Cardiac muscle cell (in vitro differentiated cells and primary cell): ENCODE measurements at regions not wholly inside any gene's neighbourhood (a gene's known extent, or its start where the extent isn't known, plus 50 kb on each side); places are given as distances from the start of the nearest gene placed in this dataset.

Experiments
- DNase-seq, 2 donors: peaks; one replicate each; pipeline versions ENCODE4 v3.0.0 to v3.0.0-alpha.2; 2010 to 2017; ENCODE audit warnings: low read depth in 1 of 2, low spot score in 1 of 2
- H3K27ac ChIP-seq: fragments of 200-600 bp; sonication (generic); 2 replicates; pipeline ENCODE4 v1.5.1; 2016
- H3K27me3 ChIP-seq: fragments of 200-600 bp; sonication (generic); 2 replicates; pipeline ENCODE4 v1.6.0; 2016; ENCODE audit warnings: control low read depth
- H3K36me3 ChIP-seq: fragments of 200-600 bp; sonication (generic); 2 replicates; pipeline ENCODE4 v1.5.1; 2016; ENCODE audit warnings: control low read depth
- H3K4me1 ChIP-seq: fragments of 200-600 bp; sonication (generic); 2 replicates; pipeline ENCODE4 v1.8.1; 2017; ENCODE audit warnings: low read depth, mild to moderate bottlenecking, mixed run types
- H3K4me3 ChIP-seq: fragments of 200-600 bp; sonication (generic); 2 replicates; pipeline ENCODE4 v1.5.1; 2016; ENCODE audit warnings: mild to moderate bottlenecking
- H3K9me3 ChIP-seq: fragments of 200-600 bp; sonication (generic); 2 replicates; pipeline ENCODE4 v1.5.1; 2017; ENCODE audit warnings: low read depth, mild to moderate bottlenecking, control low read depth
- TF ChIP-seq, protein P1 (sequence below): IDR thresholded peaks from 2 replicates; pipeline ENCODE4 v1.5.1; 2012; ENCODE audit warnings: low read depth, mild to moderate bottlenecking, low read length

DNA sequence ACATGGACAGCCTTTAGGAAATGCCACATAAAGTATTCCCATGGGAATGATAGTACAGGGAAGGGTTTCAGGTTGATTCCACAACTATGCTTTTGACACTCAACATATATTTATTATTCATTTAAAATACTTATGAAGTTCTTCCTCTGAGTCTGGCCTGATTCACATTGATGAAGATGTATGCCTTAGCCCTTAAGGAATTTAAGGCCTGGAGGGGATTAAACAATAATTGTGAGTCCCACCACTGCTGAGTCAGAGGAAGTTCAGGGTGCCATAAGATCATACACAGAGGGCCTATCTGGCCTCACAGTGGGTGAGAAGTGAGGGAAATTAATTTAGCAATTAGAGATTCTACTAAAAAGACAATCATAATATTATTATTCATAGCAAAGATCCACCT, 161.1 kb upstream of the SNX19 start:
- Histone ChIP-seq H3K9me3 (no peaks in the 10 kb centered on the region), H3K36me3 (no peaks in the 10 kb centered on the region), H3K27me3 (no peaks in the 10 kb centered on the region), H3K27ac (no peak overlapping the region), H3K4me1 (no peaks in the 10 kb centered on the region), H3K4me3 (no peak overlapping the region)
- DNase-seq: no peak
- TF ChIP-seq, protein P1, sequence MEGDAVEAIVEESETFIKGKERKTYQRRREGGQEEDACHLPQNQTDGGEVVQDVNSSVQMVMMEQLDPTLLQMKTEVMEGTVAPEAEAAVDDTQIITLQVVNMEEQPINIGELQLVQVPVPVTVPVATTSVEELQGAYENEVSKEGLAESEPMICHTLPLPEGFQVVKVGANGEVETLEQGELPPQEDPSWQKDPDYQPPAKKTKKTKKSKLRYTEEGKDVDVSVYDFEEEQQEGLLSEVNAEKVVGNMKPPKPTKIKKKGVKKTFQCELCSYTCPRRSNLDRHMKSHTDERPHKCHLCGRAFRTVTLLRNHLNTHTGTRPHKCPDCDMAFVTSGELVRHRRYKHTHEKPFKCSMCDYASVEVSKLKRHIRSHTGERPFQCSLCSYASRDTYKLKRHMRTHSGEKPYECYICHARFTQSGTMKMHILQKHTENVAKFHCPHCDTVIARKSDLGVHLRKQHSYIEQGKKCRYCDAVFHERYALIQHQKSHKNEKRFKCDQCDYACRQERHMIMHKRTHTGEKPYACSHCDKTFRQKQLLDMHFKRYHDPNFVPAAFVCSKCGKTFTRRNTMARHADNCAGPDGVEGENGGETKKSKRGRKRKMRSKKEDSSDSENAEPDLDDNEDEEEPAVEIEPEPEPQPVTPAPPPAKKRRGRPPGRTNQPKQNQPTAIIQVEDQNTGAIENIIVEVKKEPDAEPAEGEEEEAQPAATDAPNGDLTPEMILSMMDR: no peak

DNA sequence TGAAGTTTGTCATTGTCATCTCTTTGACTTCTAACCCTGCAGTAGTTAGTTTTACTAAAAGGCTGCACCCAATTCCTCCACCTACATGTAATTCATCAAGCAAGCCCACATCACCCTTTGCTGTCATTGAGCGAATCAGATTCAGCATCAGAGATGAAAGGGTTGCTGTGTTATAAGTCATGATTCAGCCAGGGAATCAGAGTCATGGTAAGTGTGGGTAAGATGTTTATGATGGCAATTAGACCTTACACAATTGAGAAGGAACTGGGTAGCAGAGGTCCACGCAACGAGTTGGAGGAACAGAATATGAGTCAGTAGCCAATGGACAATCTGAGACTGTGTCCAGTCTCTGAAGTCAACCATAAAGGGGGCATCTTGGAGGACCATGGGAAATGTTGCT, 162.8 kb upstream of the SNX19 start:
- Histone ChIP-seq H3K27ac (no peak overlapping the region), H3K27me3 (no peaks in the 10 kb centered on the region), H3K9me3 (no peaks in the 10 kb centered on the region), H3K36me3 (no peaks in the 10 kb centered on the region), H3K4me1 (no peaks in the 10 kb centered on the region), H3K4me3 (no peak overlapping the region)
- TF ChIP-seq, protein P1: no peak
- DNase-seq: no peak

DNA sequence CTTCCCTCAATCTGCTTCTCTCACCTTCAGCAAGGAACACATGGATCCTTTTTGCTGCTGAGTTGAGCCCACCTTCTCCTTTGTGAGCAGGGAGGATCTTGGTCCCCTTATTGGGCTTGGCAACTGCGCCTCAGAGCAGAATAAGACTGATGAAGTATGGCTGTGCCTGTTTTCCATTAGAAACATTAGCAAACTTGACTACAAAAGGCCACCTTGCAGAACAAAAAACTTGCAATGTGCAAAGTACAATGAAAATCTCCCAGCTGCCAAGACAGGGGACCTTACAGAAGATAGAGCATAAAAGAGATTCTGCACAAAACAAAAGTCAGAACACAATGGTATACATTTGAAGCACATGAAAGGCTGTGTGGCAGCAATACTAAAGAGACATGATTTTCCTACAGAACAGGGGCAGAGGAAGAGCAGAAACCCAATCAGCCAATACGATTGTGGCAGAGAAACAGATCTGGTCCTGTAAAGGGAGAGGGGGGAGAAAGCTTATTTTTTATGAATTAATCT, 173.5 kb upstream of the SNX19 start:
- Histone ChIP-seq H3K4me3 (no peak overlapping the region), H3K9me3 (no peaks in the 10 kb centered on the region), H3K27me3 (no peaks in the 10 kb centered on the region), H3K36me3 (no peaks in the 10 kb centered on the region), H3K4me1 (no peaks in the 10 kb centered on the region), H3K27ac (no peak overlapping the region)
- TF ChIP-seq, protein P1: no peak
- no peak for DNase-seq

DNA sequence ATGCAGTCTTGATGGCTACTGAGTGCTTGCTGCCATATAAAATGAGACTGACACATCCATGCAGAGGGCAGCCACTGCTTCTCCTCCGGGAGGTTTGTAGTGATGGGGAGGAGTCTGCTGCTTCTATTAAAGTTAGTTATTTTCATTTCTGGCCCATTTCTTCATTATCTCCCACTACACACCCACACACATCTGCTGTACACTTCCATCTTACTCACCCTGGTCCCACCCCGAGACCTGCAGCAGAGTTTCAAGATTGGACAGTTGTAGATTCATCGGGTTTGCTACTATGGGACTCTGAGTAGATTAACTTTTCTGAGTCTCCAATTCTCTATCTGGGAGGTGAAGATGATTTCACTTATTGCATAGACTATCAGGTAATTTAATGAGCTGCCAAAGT, 176.2 kb upstream of the SNX19 start:
- DNase-seq: no peak
- TF ChIP-seq, protein P1: no peak
- H3K4me3 ChIP-seq: no peak overlapping the region
- no peaks in the 10 kb centered on the region for H3K4me1 ChIP-seq
- no peak overlapping the region for H3K27ac ChIP-seq
- H3K27me3 ChIP-seq: no peaks in the 10 kb centered on the region
- H3K36me3 ChIP-seq: no peaks in the 10 kb centered on the region
- H3K9me3 ChIP-seq: no peaks in the 10 kb centered on the region

DNA sequence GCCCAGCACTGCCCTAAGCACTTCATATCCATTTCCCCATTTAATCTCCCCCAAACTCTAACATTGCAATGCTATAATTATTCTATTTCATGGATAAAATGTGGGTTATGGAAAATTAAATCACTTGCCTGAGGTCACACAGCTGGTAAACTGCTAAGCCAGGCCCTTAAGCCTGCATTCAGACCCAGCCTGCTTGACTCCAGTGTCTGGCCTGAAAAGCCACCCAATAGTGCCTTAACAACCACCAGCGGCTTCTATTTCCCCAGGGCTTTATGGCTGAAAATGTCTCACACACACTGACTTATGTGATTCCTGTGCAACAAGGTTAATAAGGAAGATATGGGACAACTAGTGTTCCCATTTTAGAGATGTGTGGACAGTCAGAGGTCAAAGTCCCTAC, 178.5 kb upstream of the SNX19 start:
- TF ChIP-seq, protein P1: no peak
- Histone ChIP-seq H3K4me3 (no peak overlapping the region), H3K27me3 (no peaks in the 10 kb centered on the region), H3K9me3 (no peaks in the 10 kb centered on the region), H3K36me3 (no peaks in the 10 kb centered on the region), H3K4me1 (no peaks in the 10 kb centered on the region), H3K27ac (no peak overlapping the region)
- DNase-seq: no peak

DNA sequence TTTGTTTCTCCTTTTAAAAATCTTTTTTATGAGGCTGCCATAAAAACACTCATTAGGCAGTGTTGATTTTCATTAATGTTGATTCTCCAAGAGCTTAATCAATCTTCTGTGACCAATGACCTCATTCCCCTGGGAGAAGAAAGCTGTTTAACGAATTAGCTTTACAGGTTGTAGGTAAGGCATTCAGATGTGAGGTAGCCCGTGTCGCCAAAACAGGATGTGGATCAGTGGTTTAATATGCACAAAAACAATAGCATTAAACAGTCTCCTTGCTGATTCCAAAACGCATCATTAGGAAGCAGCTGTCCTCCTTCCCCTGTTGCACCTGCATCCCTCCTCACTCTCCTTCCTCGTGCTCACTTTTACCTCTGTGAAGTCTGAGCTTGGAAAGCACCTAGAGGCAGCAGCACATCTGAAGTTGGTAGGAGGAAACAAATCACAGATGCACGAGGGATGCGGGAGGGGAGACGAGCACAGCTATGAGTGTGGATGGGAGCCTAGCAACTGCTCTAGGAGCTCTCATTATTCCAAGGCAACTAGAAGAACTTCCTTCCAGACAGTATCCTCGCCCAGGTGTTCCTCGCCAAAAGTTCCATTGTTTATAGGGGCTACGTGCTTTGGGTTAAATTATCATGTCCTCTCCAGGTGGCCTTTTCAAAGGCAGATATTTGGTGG, 179.4 kb upstream of the SNX19 start:
- no peaks in the 10 kb centered on the region for H3K27me3 ChIP-seq
- TF ChIP-seq, protein P1: no peak
- H3K4me1 ChIP-seq: no peaks in the 10 kb centered on the region
- H3K27ac ChIP-seq: no peak overlapping the region
- no peak for DNase-seq
- no peaks in the 10 kb centered on the region for H3K9me3 ChIP-seq
- no peak overlapping the region for H3K4me3 ChIP-seq
- H3K36me3 ChIP-seq: no peaks in the 10 kb centered on the region
